D341Med (cell line): ENCODE measurements at regions not wholly inside any gene's neighbourhood (a gene's known extent, or its start where the extent isn't known, plus 50 kb on each side); places are given as distances from the start of the nearest gene placed in this dataset.
A peak's percentile ranks its signal among the peaks of the same experiment; 100 is the strongest.
"Not testable (repeated sequence)": the region's sequence is repeated elsewhere in the genome, so short reads cannot be mapped to it uniquely, and the experiment has no call there.

ENCODE experiments used
- DNase-seq: peaks from one replicate; pipeline ENCODE4 v3.0.0; 2012; ENCODE audit warnings: low spot score

DNA sequence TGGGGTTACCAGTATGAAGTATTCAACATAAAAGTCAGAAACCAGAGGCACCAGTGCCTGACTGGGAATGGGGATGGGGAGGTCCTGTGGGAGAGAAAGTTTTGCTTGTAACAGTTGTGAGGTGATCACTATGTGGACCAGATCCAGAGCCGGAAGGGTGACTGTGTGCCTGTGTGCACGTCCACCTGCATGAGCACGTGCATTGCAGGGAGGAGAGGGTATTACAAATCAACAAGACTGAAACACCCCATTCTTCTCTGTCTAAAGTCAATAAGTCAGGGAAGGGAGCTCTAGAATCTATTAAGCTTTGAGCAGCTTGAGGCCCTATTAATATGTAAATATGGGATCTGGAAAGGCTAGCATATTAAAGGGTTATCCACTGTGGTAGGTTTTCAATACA, 241.0 kb upstream of the ACVR2A start:
- DNase-seq = no peak

DNA sequence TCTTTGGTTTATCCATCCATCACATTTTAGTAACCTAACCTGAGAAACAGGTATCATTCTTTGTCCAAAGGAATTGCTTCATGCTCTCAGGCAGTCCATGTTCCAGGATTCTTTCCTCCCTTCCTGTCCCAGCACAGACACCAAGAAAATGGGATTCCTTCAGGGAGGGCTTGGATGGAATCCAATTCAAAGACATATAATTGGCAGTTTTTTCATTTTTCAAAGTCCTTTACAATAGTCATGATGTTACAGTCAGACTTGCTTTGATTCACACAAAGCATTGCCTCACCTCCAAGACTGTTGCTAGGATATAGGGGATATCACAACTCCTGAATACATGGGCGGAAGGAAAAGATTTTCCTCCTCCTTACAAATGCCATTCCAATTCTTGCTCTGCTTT, 241.4 kb upstream of the ACVR2A start:
- no peak for DNase-seq

GRCh38 chr2:147600646-147601045, 244.2 kb upstream of the ACVR2A start:
- DNase-seq = no peak

- no peak for DNase-seq
Measured at GRCh38 chr2:147600223-147600622, 244.6 kb upstream of the ACVR2A start.

GRCh38 chr2:147595200-147595599, 249.6 kb upstream of the ACVR2A start:
- no peak for DNase-seq

GRCh38 chr2:147594038-147594437, 250.8 kb upstream of the ACVR2A start:
- peak; percentile 43 for DNase-seq

- not testable (repeated sequence) for DNase-seq
Measured at GRCh38 chr2:147592784-147593183, 252.0 kb upstream of the ACVR2A start.

GRCh38 chr2:147589127-147589526, 255.7 kb upstream of the ACVR2A start:
- no peak for DNase-seq

DNA sequence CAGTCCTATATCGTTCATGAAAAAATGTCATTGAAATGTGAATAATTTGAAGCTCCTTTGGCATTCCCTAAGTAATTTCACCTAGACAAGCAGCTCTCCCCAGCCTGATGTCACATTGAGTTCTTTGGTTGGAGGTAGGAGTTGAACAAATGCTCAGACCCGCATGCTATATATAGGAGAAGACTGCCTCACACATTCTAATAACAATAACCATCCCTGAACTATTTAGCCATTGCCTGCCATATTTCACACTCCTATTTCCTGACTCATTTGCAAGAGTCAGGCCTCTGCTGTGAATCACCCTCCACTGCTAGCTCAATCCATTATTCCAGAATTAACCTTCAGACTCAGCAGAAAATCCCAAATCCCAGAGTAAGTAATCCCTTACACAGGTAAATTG, 256.6 kb upstream of the ACVR2A start:
- no peak for DNase-seq

DNA sequence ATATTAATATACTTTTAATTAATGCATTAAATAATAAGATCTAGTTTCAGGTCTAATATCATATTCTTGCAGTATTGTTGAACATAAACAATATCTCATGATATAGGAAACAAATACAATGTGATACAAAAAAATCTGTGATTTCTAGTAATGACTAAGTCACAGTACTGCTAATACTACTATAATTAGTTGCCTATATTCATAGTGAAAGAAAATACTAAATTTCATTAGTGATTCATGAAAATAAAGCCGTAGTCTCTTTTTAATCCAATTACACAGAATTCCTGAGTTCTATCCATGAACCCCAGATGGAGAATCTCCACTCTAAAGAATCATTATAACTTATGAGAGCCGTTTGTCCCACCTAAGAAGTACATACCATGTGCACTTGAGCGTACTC, 266.3 kb upstream of the ACVR2A start:
- DNase-seq = no peak

DNA sequence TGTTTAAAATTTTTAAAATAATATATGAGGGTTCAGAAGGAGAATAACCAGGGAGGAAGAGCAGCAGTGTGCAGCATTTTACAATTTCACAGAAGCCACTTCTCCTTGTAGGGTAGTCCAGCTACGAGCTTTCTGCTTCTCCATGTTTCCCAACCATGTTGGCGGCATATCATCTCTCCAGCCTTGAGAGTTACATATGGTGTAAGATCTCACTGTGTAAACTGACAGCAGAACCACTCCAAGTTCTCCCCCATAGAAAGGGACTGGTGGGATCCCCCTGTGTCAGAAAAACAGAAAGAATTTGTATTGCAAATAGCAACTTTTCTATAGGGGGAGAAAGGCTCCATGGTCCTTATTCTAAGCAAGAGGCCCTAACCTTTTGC, 266.8 kb upstream of the ACVR2A start:
- DNase-seq = no peak

GRCh38 chr2:147577323-147577997, 267.4 kb upstream of the ACVR2A start:
- DNase-seq = no peak

DNA sequence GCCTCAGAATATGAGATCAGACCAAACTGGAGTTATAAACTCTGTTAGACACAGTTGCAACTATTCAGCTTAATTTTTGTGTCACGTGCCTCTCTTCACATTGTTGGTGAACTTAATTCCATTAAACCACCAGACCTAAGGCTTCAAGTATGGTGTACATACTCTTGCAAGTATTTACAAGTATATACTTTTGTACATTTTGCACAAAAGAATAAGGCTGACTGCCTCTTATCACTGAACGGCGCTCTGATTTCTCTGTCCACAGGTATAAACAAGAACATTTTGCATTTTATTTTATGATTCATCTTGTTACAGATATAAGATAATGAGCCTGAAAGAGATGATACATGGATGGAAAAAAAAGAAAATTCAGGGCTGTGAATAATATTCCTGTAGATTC, 269.7 kb upstream of the ACVR2A start:
- DNase-seq = no peak

DNA sequence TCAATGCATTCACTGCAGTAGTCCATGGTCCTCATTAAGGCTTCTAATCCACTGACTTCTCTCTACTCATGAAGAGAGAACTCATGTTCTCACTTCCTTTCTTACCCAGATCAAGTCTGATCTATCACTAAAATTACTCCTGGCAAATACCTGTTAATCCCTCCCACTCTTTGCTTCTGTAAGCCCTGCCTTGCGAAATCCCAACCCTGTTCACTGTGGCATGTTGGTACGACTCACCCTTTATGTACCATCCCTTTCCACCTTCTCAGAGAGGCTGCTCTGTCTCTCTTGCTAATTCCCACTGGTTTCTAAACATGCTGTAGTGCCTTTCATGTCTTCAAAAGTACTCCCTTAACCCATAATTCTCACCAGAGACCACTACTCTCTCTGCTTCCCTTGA, 272.2 kb upstream of the ACVR2A start:
- no peak for DNase-seq

- no peak for DNase-seq
Measured at GRCh38 chr2:147569426-147569825, 275.4 kb upstream of the ACVR2A start.

DNA sequence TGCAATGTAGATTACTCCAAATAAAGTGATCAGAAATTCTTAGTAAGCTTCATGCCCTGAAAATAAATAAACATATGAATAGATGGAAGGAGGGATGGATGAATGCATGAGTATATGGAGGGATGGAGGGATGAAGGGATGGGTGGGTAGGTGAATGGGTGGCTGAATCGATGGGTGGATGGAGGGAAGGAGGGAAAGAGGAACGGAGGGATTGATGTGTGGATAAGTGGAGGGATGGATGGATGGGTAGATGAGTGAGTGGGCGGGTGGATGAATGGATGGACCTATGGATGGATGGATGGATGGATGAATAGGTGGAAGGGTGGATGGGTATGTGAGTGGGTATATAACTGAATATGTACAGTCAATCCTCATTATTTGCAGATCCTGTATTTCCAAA, 276.7 kb upstream of the ACVR2A start:
- no peak for DNase-seq

DNA sequence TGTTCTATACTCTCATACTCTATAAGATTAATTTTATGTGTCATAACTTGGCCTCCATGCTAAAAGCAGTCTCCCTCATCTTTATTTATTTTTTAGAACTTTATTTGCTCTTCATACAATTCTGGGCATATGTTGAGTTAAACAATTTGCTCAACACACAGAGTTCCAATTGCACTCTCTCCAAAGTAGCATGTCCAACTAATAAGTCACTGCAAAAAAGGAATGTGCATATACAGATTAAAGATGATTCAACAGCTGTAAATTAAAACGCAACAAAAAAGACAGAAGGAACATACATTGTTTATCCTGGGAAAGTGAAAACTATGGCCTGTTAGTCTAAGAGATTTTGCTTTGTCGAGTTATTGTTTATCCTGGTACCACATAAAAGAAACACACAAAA, 277.7 kb upstream of the ACVR2A start:
- DNase-seq = no peak

- DNase-seq = no peak
Measured at GRCh38 chr2:147560810-147561535, 283.9 kb upstream of the ACVR2A start.

- no peak for DNase-seq
Measured at GRCh38 chr2:147559070-147559725, 285.6 kb upstream of the ACVR2A start.

DNA sequence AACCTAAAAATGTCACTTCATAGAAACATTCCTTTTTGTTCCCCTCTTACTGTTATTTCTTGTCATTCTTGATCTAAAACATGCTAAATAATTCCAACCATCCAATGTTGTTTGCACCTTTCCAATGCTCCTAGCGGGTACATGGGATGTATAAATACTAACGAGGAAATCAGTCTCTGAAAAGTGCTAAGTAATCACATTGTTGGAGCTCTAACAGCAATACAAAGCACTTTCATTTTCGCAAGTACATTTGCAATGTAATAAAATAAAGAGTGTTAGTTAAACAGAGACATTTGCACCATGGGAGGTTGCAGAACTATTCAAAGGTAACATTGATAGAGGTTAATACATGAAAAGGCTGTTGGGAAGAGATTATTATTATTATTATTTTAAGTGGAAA, 286.2 kb upstream of the ACVR2A start:
- no peak for DNase-seq

DNA sequence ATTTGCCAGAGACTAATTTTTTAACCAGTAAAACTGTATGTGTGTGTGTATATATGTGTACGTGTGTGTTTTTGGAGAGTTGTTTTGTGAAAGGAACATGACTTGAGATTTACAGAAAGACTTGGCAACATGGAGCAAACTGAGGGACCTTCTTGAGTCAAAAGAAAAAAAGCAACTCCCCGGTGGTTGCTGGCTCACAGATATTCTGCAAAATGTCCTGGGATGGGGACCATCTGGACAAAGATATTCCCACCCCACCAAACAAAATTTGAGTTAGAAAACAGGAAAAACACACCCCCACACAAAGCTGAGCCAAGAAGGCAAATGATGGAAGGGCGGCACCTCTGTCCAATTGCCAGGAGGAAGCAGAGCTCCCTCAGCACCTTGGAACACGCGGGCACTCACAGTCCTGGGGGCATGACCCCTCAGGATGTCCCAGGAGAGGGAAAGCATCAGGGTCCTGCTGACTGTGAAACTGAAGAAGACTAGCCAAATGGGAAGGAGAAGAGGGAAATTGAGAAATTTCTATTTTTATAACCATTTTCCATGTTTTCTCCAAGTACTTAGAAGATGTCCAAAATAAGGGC, 290.2 kb upstream of the ACVR2A start:
- no peak for DNase-seq

- DNase-seq = no peak
Measured at GRCh38 chr2:147553775-147554271, 291.0 kb upstream of the ACVR2A start.
